ENCODE measurements at regions not wholly inside any gene's neighbourhood (a gene's known extent, or its start where the extent isn't known, plus 50 kb on each side); places are given as distances from the start of the nearest gene placed in this dataset.

GRCh38 chr5:175219366-175219765 lies 224.6 kb downstream of the DRD1 start:
- Histone ChIP-seq H3K4me3 (ENCODE audit: low read depth in 2 of 2, low read length in 1 of 2) (no peak overlapping the region), H3K9me2 (no peaks in the 10 kb centered on the region), H3F3A (replicated peaks; ENCODE audit: insufficient read depth) (no peaks in the 10 kb centered on the region), H3K27ac (ENCODE audit: low read depth in 2 of 2, low read length in 1 of 2) (no peak overlapping the region; a peak in 1 of 4 replicates), H3K9ac (no peak overlapping the region), H3K79me2 (ENCODE audit: insufficient read depth) (no peaks in the 10 kb centered on the region), H3K4me2 (no peak overlapping the region), H3K27me3 (ENCODE audit: insufficient read depth) (no peaks in the 10 kb centered on the region), H3K4me1 (ENCODE audit: control insufficient read depth in 1 of 2, insufficient read depth in 2 of 2, low read depth in 1 of 2, low read length in 1 of 2) (no peaks in the 10 kb centered on the region; a peak in 1 of 4 replicates), H3K36me3 (replicated peaks in 1 of 2; ENCODE audit: control insufficient read depth in 1 of 2, insufficient read depth in 2 of 2, low read length in 1 of 2) (no peaks in the 10 kb centered on the region), H3K9me3 (no peaks in the 10 kb centered on the region), H4K20me1 (ENCODE audit: insufficient read depth) (no peaks in the 10 kb centered on the region), H2AFZ (ENCODE audit: low read depth) (no peak overlapping the region)
- DNase-seq: no peak
- ChIA-PET CTCF (no interaction called here), POLR2A (no interaction called here)
- no peak for TF ChIP-seq CTCF (IDR thresholded peaks at IDR 0.05)
- no peak for TF ChIP-seq RCOR1 (IDR thresholded peaks at IDR 0.05; ENCODE audit: low read length)
- TF ChIP-seq ELF1 (IDR thresholded peaks at IDR 0.05): no peak
- TF ChIP-seq YY1 (IDR thresholded peaks at IDR 0.05; ENCODE audit: low read depth): no peak
- no peak for TF ChIP-seq EP300 (IDR thresholded peaks at IDR 0.05; ENCODE audit: borderline replicate concordance in 1 of 2, low read depth in 1 of 2, low read length in 1 of 2)
- no peak for TF ChIP-seq POLR2AphosphoS5 (IDR thresholded peaks at IDR 0.05; ENCODE audit: low read depth, low read length)
- no peak for TF ChIP-seq GATA2 (CRISPR knock-in tag; IDR thresholded peaks at IDR 0.05)
- TF ChIP-seq SIN3A (IDR thresholded peaks at IDR 0.05; ENCODE audit: borderline replicate concordance, low read depth, low read length): no peak
- 3% methylated on average over 2 of the region's 2 CpGs for WGBS (ENCODE audit: low lambda C conversion rate)

DNA sequence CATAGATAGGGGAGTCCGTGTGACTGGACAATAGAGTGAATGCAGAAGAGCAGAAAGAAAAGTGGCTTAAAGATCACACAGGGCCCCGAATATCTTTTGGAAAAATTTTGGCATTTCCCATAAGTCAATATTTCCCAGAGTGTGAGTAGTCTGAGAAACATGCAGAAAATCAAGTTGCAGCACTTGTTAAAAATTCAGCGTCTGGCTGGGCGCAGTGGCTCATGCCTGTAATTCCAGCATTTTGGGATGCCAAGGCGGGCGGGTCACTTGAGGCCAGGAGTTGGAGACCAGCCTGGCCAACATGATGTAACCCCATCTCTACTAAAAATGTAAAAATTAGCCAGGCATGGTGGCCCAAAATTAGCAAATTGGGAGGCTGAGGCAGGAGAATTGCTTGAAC lies 227.0 kb downstream of the DRD1 start:
- no peaks in the 10 kb centered on the region for H3K27me3 ChIP-seq (ENCODE audit: insufficient read depth)
- no peak overlapping the region for H3K9ac ChIP-seq

More for the DNA sequence above, 227.0 kb downstream of the DRD1 start:
- no peaks in the 10 kb centered on the region for H3K36me3 ChIP-seq (replicated peaks in 1 of 2; ENCODE audit: control insufficient read depth in 1 of 2, insufficient read depth in 2 of 2, low read length in 1 of 2)
- no peaks in the 10 kb centered on the region for H3K9me2 ChIP-seq
- H3F3A ChIP-seq (replicated peaks; ENCODE audit: insufficient read depth): no peaks in the 10 kb centered on the region
- no peaks in the 10 kb centered on the region for H3K9me3 ChIP-seq
- H4K20me1 ChIP-seq (ENCODE audit: insufficient read depth): no peaks in the 10 kb centered on the region
- 61% methylated on average over 6 of the region's 6 CpGs for WGBS (ENCODE audit: low lambda C conversion rate)
- H3K79me2 ChIP-seq (ENCODE audit: insufficient read depth): no peaks in the 10 kb centered on the region
- no peak overlapping the region for H3K27ac ChIP-seq (ENCODE audit: low read depth in 2 of 2, low read length in 1 of 2)
- H3K4me3 ChIP-seq (ENCODE audit: low read depth in 2 of 2, low read length in 1 of 2): no peak overlapping the region
- no peaks in the 10 kb centered on the region; a peak in 1 of 4 replicates for H3K4me1 ChIP-seq (ENCODE audit: control insufficient read depth in 1 of 2, insufficient read depth in 2 of 2, low read depth in 1 of 2, low read length in 1 of 2)
- ChIA-PET CTCF (no interaction called here), POLR2A (no interaction called here)
- TF ChIP-seq EP300 (IDR thresholded peaks at IDR 0.05; ENCODE audit: borderline replicate concordance in 1 of 2, low read depth in 1 of 2, low read length in 1 of 2): no peak
- TF ChIP-seq, protein P1, sequence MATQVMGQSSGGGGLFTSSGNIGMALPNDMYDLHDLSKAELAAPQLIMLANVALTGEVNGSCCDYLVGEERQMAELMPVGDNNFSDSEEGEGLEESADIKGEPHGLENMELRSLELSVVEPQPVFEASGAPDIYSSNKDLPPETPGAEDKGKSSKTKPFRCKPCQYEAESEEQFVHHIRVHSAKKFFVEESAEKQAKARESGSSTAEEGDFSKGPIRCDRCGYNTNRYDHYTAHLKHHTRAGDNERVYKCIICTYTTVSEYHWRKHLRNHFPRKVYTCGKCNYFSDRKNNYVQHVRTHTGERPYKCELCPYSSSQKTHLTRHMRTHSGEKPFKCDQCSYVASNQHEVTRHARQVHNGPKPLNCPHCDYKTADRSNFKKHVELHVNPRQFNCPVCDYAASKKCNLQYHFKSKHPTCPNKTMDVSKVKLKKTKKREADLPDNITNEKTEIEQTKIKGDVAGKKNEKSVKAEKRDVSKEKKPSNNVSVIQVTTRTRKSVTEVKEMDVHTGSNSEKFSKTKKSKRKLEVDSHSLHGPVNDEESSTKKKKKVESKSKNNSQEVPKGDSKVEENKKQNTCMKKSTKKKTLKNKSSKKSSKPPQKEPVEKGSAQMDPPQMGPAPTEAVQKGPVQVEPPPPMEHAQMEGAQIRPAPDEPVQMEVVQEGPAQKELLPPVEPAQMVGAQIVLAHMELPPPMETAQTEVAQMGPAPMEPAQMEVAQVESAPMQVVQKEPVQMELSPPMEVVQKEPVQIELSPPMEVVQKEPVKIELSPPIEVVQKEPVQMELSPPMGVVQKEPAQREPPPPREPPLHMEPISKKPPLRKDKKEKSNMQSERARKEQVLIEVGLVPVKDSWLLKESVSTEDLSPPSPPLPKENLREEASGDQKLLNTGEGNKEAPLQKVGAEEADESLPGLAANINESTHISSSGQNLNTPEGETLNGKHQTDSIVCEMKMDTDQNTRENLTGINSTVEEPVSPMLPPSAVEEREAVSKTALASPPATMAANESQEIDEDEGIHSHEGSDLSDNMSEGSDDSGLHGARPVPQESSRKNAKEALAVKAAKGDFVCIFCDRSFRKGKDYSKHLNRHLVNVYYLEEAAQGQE (IDR thresholded peaks at IDR 0.05; ENCODE audit: low read depth, low read length): no peak
- no peak for TF ChIP-seq ZBTB33 (IDR thresholded peaks at IDR 0.05; ENCODE audit: borderline replicate concordance, low read depth)
- no peak for TF ChIP-seq PBX3 (IDR thresholded peaks at IDR 0.05)
- TF ChIP-seq, protein P2, sequence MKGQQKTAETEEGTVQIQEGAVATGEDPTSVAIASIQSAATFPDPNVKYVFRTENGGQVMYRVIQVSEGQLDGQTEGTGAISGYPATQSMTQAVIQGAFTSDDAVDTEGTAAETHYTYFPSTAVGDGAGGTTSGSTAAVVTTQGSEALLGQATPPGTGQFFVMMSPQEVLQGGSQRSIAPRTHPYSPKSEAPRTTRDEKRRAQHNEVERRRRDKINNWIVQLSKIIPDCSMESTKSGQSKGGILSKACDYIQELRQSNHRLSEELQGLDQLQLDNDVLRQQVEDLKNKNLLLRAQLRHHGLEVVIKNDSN (IDR thresholded peaks at IDR 0.05; ENCODE audit: borderline replicate concordance, low read depth): no peak
- TF ChIP-seq SMC3 (IDR thresholded peaks at IDR 0.05; ENCODE audit: low read depth, low read length): no peak
- TF ChIP-seq TCF12 (IDR thresholded peaks at IDR 0.05): no peak
- TF ChIP-seq MXI1 (IDR thresholded peaks at IDR 0.05; ENCODE audit: low read depth, low read length): no peak
- no peak for DNase-seq
- H3K4me2 ChIP-seq: no peak overlapping the region
- no peak overlapping the region for H2AFZ ChIP-seq (ENCODE audit: low read depth)

All from SK-N-SH (cell line).